HTR-8/SVneo (cell line): ENCODE measurements at regions not wholly inside any gene's neighbourhood (a gene's known extent, or its start where the extent isn't known, plus 50 kb on each side); places are given as distances from the start of the nearest gene placed in this dataset.
"Not testable (repeated sequence)": the region's sequence is repeated elsewhere in the genome, so short reads cannot be mapped to it uniquely, and the experiment has no call there.

Source experiments
- DNase-seq: peaks from one replicate; pipeline ENCODE4 v3.0.0; 2011; ENCODE audit warnings: low spot score, mixed read lengths; ENCODE audit not compliant: insufficient read length
- FAIRE-seq: peaks from 2 replicates; lab custom pipeline; 2011; peaks lifted over from hg19 to GRCh38; lab: Jason Lieb, UNC

DNA sequence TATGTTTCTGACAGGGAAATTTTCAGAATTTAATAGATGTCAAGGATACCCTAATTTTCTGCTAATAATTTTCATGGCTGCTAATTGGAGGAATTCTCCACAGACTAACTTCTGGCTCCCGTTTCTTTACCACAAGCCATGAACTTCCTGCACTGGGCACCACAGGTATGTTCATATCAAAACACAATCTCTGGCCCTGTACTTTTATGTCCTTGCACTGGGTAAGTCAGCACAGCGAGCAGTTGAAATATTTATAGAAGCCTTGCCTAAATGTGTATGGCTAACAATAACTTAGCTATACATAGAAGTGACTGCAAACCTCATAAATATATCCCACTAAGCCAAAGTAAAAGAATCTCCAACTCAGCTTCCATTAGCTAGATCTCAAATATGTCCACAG, 246.9 kb downstream of the ZIC1 start:
- DNase-seq (no peak), FAIRE-seq (no peak)

DNA sequence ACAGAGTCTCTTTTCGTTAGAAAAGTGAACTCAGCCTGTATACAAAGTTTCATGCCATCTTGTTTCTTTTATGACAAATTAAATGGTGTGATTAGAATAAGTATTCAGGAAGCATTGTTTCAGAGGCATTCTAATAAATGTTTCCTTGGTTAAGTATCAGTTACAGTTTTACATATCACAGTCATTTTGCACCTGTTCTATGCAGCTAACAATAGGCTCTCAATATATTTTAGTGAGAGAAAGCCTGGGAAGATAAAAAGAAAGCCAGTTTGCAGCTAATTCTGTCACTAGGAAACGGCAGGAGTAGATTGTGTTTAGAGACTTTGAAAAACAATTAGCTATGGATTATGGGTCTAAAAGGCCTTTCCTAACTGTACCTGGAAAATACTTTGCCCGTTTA, 252.8 kb downstream of the ZIC1 start:
- no peak for FAIRE-seq
- no peak for DNase-seq

DNA sequence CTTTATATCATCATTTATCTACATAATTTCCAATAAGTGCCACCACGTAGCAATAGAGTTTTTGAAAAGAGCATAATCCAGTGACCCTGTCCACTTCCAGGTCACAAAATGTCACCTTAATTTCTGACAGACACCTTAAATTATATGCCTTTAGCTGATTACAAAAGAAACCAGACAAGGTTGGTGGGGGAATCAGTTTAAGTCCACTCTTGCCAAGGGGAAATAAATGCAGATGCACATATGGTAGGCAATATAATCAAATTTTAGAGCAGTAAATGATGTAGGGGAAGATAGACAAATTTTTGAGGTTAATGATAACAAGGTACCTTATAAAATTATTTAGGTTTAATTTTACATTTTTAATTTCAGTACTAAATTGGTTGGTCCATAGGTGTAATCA, 253.5 kb downstream of the ZIC1 start:
- no peak for FAIRE-seq
- DNase-seq: no peak

DNA sequence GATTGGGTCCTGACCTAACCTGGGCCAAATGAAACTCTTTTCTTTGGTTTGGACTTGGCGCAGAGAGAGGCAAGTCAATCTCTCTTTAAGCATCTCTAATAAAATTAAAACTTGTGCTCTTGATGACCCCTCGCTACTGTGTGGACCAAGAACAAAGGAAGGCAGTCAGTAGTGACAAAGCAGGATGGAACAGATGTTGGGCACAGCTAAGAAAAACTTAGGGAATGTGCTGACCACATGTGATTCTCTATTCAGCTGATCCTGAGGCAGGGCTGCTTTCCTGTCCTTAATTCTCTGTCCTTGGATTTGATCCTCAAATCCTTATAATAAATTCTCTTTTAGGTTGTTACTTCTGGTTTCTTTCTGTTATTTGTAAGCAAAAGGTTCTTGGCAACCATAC, 259.9 kb downstream of the ZIC1 start:
- no peak for DNase-seq
- FAIRE-seq: no peak

DNA sequence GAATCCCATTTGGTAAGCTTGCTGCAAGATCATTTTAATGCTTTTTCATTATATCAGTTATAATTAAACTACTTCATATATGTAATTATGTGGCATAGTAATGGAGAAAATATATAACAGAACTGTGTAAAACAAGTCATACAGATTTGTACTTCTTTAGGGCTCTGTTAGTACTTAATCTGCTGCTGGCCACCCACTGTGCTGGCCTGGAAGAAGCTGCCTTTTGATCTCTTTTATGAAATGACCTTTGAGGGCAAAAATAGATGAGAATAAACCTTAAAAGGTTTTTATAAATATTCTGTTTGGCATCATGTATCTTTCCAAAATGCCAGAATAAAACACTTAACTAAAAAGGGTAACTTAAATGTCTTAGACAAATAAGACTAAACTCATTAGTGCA, 262.9 kb downstream of the ZIC1 start:
- FAIRE-seq (no peak), DNase-seq (no peak)

DNA sequence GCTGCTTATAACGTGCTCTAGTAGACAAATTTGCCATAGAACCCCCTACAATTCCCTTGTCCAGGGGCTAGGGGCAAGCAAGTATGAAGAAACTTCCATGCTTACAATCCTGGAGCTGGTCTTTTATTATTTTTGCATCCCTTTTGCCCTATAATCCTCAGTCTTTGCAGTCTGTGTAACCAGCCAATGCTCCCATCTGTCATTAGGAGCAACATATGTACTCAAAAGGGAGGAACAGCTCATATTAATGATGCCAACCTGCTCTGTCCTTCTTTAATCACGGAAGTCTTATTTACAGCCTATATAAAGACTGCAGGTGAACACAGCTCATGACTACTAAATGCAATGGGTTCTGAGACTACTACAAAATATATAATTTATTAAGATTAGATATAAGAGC, 263.3 kb downstream of the ZIC1 start:
- no peak for DNase-seq
- FAIRE-seq: no peak

DNA sequence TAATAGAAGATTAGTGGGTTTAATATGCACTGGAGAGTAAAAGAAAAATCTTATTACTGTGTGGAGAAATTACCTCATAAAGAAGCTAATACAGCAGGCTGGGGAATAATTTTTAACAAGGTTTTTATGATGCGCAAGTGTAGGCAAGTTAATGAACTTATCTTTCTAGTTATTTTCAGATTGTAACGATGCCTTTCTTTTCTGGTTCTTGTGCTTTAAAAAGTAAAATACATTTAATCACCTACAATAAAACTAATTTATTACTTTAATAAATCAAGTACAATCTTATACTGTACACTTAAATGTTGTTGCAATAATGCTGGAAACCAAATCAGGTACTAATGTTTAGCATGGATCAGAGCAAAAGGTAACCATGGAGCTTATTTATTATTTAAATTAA, 266.6 kb downstream of the ZIC1 start:
- DNase-seq: no peak
- FAIRE-seq: no peak

DNA sequence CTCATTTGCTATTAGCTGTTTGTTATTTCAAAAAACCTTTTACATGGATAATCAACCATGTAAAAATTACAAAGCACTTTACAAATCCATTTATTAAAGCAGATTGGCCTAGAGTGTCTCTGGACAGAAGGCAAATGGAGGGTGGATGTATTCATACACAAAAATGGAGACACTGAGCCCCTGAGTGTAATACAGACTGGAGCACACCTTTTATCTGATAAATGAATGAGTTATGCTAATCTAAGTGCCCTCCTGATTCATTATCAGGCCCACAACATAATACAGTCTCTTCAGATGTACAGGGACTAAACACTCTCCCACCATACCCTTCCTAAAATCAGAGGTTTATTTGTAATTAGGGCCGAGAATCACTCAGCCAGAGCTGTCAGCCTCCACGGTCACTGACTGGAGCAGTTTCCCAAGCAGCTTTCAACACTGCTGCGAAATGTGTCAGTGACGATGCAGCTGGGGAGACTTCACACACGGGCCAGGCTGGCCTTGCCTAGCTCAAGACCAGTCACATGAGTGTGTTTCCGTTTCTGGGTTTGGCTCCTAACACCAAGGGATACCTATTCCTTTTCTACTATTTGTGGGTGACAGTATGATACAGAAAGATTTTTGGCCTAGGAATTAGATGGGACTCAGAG, 271.8 kb downstream of the ZIC1 start:
- FAIRE-seq: no peak
- DNase-seq: no peak

DNA sequence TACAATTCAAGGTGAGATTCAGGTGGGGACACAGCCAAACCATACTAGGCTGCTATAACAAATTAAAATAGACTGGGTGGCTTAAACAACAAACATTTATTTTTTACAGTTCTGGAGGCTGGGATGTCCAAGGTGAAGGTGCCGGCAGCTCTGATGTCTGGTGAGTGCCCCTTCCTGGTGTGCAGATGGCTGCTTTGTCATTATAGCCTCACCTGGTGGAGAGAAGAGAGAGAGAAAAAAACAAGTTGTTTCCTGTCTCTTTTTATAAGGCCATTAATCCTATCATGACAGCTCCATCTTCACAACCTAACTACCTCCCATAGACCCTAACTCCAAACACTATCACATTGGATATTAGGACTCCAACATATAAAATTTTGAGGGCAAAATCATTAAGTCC, 279.7 kb downstream of the ZIC1 start:
- DNase-seq: no peak
- FAIRE-seq: no peak

DNA sequence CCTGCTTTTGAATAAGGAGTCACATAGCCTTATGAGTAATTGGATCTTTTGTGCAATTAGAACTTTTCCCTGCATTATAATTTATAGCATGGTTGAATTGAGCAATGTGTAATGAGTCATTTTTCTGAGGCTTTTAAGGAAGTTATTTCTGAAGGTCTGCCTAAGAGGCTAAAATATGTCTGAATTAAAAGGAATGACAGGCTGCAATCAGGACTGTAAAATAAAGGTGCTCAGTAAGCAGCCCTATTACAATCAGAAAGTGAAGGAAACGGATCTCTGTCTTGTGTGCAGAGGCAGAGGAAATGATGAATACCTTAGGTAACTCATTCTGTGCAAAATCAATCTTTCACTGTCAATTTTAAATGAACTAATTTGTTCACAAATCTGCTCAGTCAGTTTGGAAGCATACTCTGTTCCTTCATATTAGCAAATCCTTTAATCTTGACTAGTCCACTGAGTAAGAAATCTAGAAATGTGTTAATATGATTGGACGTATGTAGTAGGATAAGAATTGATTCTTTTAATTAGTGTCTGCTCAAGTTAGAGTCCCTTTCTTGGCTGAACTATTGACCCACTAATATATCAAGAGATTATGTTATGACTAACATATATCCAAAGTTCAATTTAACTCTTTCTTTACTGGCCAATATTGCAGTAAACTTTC, 290.1 kb downstream of the ZIC1 start:
- DNase-seq (peak; percentile 35), FAIRE-seq (no peak)

DNA sequence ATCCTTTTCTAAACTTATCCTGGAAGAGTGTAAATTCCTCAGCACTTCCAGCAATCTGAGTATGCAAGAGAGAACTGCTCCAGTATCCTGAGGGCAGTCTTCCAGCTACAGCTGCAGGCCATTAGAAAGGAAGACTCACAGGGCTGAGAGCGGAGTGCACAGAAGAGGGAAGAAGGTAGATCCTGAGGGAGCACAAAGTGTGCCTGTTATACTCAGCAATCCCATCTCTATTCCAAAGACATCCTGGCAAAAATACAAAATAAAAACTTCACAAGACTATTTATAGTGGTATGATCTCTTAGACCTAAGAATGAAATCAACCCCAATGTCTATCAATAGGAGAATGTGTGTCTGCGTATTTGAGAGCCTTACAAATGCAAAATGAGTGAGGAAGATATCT, 292.0 kb downstream of the ZIC1 start:
- DNase-seq (no peak), FAIRE-seq (no peak)

DNA sequence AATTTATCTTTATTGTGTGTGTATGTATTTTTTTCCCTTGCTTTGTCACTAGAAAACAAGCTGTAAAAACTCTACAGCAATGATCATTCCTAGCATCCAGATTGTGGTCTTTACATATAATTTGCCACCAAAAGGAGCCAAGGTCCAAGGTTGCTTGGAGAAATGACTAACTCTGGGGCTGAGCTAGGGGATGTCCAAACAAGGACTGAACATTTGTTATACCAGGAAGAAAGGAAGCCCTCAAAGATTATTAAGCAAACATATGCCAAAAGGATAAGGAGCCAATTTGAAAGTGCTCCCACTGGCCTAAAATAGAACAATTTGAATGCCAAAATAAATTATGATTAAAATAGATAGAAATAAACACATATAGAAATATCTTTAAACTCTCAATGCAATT, 293.3 kb downstream of the ZIC1 start:
- FAIRE-seq: no peak
- DNase-seq: no peak

DNA sequence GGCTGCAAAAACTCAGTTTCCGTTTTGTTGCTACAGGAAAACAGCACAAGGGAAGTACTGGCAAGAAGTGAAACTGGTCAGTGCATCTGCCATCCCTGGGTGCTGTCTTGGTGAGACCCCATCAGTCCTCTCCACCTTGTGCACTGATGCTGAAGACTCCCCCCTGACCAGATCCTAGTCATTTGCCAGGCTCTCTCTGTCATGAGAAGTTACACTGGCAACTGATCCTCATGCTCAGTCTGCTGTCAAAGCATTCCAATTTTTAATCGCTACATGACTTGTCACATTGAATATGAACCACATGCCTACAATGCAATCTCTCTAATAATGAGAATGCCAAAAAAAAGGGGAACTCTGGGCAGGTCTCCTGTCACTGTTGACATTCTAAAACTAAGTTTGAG, 296.5 kb downstream of the ZIC1 start:
- FAIRE-seq: no peak
- no peak for DNase-seq

DNA sequence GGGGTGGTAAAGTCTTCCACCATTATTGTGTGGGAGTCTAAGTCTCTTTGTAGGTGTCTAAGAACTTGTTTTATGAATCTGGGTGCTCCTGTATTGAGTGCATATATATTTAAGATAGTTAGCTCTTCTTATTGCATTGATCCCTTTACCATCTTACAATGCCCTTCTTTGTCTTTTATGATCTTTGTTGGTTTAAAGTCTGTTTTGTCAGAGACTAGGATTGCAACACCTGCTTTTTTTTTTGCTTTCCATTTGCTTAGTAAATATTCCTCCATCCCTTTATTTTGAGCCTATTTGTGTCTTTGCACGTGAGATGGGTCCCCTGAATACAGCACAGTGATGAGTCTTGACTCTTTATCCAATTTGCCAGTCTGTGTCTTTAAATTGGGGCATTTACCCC, 301.6 kb downstream of the ZIC1 start:
- not testable (repeated sequence) for DNase-seq, FAIRE-seq

DNA sequence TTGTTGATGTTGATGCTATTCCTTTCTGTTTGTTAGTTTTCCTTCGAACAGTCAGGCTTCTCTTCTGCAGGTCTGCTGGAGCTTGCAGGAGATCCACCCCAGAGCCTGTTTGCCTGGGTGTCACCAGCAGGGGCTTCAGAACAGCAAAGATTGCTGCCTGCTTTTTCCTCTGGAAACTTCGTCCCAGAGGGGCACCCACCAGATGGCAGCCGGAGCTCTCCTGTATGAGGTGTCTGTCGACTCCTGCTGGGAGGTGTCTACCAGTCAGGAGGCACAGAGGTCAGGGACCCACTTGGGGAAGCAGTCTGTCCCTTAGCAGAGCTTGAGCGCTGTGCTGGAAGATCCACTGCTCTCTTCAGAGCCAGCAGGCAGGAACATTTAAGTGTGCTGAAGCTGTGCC, 303.2 kb downstream of the ZIC1 start:
- DNase-seq (no peak), FAIRE-seq (no peak)

DNA sequence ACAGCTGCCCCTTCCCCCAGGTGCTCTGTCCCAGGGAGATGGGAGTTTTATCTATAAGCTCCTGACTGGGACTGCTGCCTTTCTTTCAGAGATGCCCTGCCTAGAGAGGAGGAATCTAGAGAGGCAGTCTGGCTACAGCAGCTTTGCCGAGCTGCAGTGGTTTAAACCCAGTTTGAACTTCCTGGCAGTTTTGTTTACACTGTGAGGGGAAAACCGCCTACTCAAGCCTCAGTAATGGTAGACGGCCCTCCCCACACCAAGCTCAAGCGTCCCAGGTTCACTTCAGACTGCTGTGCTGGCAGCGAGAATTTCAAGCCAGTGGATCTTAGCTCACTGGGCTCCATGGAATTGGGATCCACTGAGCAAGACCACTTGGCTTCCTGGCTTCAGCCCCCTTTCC, 303.6 kb downstream of the ZIC1 start:
- FAIRE-seq: not testable (repeated sequence)

DNA sequence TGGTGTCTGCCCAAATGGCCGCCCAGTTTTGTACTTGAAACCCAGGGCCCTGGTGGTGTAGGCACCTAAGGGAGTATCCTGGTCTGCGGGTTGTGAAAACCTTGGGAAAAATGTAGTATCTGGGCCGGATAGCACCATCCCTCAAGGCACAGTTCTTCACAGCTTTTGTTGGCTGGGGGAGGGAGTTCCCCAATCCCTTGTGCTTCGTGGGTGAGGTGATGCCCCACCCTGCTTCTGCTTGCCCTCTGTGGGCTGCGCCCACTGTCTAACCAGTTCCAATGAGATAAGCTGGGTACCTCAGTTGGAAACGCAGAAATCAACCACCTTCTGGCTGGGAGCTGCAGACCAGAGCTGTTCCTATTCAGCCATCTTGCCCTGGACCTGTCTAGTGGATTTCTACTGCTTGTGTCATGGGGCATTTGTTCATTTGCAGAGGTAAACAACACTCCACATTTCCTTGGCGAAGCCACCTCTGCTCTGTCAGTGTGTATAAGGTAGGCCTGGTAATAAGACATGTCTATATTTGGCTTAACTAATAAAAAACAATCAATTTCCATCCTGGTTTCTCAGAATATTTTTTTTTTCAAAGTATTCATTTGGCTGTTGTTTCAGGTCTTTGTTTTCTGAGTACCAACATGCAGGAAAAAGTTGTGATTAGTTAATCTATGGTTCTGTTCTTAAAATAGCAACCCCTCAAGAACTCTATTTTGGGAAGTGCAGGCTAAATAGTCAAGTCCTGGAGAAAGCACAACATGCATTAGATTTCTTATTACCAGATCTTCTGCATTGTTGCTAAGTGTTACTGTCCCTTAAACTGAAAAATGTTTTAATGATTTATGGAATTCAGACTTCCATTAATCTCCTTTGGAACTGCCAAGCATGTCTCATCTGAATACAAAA, 304.3 kb downstream of the ZIC1 start:
- no peak for FAIRE-seq

More for the DNA sequence above, 303.6 kb downstream of the ZIC1 start:
- DNase-seq: not testable (repeated sequence)

DNA sequence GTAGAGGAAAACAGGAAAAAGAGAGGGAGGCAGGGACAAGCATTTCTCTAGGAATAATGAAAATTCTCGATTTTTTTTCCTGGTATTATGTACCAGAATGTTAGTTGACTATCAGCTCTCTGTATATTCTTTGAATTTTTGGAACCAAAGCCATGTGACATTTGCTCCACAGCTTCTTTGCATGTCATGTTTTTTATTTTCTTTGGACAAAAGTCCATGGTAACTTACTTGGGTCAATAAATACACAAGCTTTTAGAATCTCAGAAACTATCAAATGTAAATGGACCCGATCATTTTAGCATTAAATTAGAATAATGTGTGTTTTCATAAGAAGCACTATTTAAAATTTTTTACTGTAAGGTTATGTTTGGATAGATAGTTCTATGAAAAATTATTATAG, 320.5 kb downstream of the ZIC1 start:
- FAIRE-seq (no peak), DNase-seq (no peak)

More for the DNA sequence above, 304.3 kb downstream of the ZIC1 start:
- DNase-seq: no peak

DNA sequence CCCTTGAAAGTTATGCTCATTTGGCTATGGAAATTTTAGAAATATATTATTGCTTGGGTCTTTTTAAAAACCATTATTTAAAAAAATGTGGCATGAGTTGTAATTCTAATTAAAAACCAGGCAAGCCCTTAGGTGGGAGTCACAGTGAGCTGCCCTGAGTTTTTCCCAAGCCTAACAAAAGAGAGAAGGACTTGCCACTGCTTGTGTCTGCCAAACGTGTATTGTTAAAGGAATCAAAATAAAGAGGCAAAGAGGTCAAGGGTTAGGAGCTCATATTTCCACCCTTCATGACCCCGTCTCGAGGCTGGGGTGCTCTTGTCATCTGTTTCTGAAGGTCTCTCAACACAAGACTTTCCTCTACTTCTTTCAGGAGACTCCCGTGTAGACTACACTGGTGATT, 321.1 kb downstream of the ZIC1 start:
- no peak for FAIRE-seq
- DNase-seq: no peak

DNA sequence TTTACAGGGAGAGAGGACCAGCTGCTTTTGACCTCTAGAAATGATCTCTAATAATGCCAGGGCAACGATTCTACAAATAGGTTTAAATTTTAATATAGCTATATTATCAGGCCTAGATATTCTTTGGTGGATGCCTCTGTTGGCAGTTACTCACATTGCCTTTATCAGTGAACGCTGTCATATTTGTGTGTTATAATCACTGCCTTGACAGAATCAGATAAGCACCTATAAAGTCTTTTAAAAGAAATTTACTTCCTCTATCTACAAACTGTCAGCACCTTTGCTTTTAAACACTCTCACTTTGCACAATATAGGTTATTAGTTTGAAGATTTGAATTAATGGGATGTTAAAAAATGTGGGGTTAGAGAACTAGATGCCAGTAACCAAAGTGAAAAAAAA, 324.1 kb downstream of the ZIC1 start:
- no peak for FAIRE-seq
- DNase-seq: no peak

DNA sequence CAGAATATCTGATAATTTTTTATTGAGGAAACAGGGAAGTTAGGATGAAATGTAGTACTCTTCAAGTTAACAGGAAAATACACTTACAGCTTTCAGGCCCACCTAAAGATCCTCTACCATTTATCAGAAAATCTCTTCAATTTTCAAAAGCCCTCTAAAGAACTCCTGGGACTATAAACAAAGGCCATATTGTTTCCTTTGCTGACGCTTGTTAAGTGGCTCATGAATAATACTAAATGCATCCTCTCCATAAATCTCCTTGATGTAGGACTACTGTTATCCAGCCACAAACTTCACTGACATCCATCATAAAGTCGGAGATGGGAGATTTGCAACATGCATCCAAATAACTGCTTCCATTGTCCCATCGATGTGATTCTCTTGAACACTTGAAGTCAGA, 326.5 kb downstream of the ZIC1 start:
- FAIRE-seq: no peak

More for the DNA sequence above, 326.5 kb downstream of the ZIC1 start:
- no peak for DNase-seq
